SK-N-SH (cell line): ENCODE measurements at regions not wholly inside any gene's neighbourhood (a gene's known extent, or its start where the extent isn't known, plus 50 kb on each side); places are given as distances from the start of the nearest gene placed in this dataset.

Experiments
- CTCF ChIA-PET: fragments of 300-600, 350-600 bp; formaldehyde crosslinking; extraction: SDS; loops from one replicate; lab custom pipeline; 2021; lab: Yijun Ruan, JAX
- POLR2A ChIA-PET: fragments of 350-600 bp; sonication (Branson Sonifier 250); formaldehyde crosslinking; extraction: SDS; loops from one replicate; lab custom pipeline; 2020; ENCODE audit warnings: antibody characterized with exemption, inconsistent platforms; lab: Yijun Ruan, JAX
- DNase-seq: peaks from one replicate; pipeline ENCODE4 v3.0.0; 2012
- H2AFZ ChIP-seq: fragments of 200-600 bp; sonication (generic); 2 replicates; pipeline ENCODE4 v1.8.1; 2016; ENCODE audit warnings: antibody characterized with exemption, mild to moderate bottlenecking, low read depth
- H3F3A ChIP-seq: fragments of 200-600 bp; sonication (generic); replicated peaks from 2 replicates; pipeline ENCODE3; 2016; ENCODE audit warnings: antibody characterized with exemption, mild to moderate bottlenecking; ENCODE audit not compliant: insufficient read depth
- H3K27ac ChIP-seq, 2 experiments: fragments of 200-500 bp in 1 of 2; fragments of 200-600 bp in 1 of 2; sonication (Bioruptor generic) in 1 of 2; sonication (generic), shearing (Covaris generic) in 1 of 2; 2 replicates each; pipeline versions ENCODE4 v1.5.1 to v1.6.1; 2014 to 2016; ENCODE audit warnings: low read depth in 2 of 2, inconsistent platforms in 1 of 2, low read length in 1 of 2, mild to moderate bottlenecking in 1 of 2, mixed read lengths in 1 of 2
- H3K27me3 ChIP-seq: fragments of 200-600 bp; sonication (generic), shearing (Covaris generic); 2 replicates; pipeline ENCODE4 v1.6.1; 2016; ENCODE audit warnings: mixed run types; ENCODE audit not compliant: insufficient read depth
- H3K36me3 ChIP-seq, 2 experiments: fragments of 200-500 bp in 1 of 2; fragments of 200-600 bp in 1 of 2; sonication (Bioruptor generic) in 1 of 2; sonication (generic) in 1 of 2; replicated peaks in 1 of 2; 2 replicates each; pipeline versions ENCODE3 to v1.5.1; 2014 to 2016; ENCODE audit warnings: low read length in 1 of 2, mild to moderate bottlenecking in 1 of 2; ENCODE audit not compliant: insufficient read depth in 2 of 2, control insufficient read depth in 1 of 2
- H3K4me1 ChIP-seq, 2 experiments: fragments of 200-500 bp in 1 of 2; fragments of 200-600 bp in 1 of 2; sonication (Bioruptor generic) in 1 of 2; sonication (generic), shearing (Covaris generic) in 1 of 2; 2 replicates each; pipeline versions ENCODE4 v1.5.1 to v1.6.1; 2014 to 2016; ENCODE audit warnings: low read depth in 1 of 2, low read length in 1 of 2, mixed run types in 1 of 2; ENCODE audit not compliant: insufficient read depth in 2 of 2, control insufficient read depth in 1 of 2
- H3K4me2 ChIP-seq: fragments of 200-600 bp; sonication (generic), shearing (Covaris generic); 2 replicates; pipeline ENCODE4 v1.6.1; 2017; ENCODE audit warnings: mixed run types
- H3K4me3 ChIP-seq, 2 experiments: fragments of 200-500 bp in 1 of 2; fragments of 200-600 bp in 1 of 2; sonication (Bioruptor generic) in 1 of 2; sonication (generic), shearing (Covaris generic) in 1 of 2; 2 replicates each; pipeline versions ENCODE4 v1.5.1 to v1.8.1; 2014 to 2016; ENCODE audit warnings: low read depth in 2 of 2, inconsistent platforms in 1 of 2, low read length in 1 of 2, mild to moderate bottlenecking in 1 of 2, mixed read lengths in 1 of 2, moderate library complexity in 1 of 2
- H3K79me2 ChIP-seq: fragments of 200-600 bp; sonication (generic); 2 replicates; pipeline ENCODE4 v1.8.1; 2017; ENCODE audit warnings: mild to moderate bottlenecking; ENCODE audit not compliant: insufficient read depth
- H3K9ac ChIP-seq: fragments of 200-600 bp; sonication (generic); 2 replicates; pipeline ENCODE4 v1.6.1; 2017; ENCODE audit warnings: mixed run types
- H3K9me2 ChIP-seq: fragments of 200-600 bp; sonication (generic); 2 replicates; pipeline ENCODE4 v1.6.1; 2017; ENCODE audit warnings: mixed run types
- H3K9me3 ChIP-seq: fragments of 200-600 bp; sonication (generic); 2 replicates; pipeline ENCODE4 v1.6.1; 2017; ENCODE audit warnings: mixed run types, mild to moderate bottlenecking, moderate library complexity
- H4K20me1 ChIP-seq: fragments of 200-600 bp; sonication (generic); 2 replicates; pipeline ENCODE4 v1.6.1; 2017; ENCODE audit warnings: mild to moderate bottlenecking, mixed run types; ENCODE audit not compliant: insufficient read depth
- CHD2 ChIP-seq: fragments of 150-350 bp; IDR thresholded peaks from 2 replicates; pipeline ENCODE4 v1.6.1; 2018; ENCODE audit warnings: low read length; ENCODE audit not compliant: partially characterized antibody
- TAF1 ChIP-seq: IDR thresholded peaks from 2 replicates; pipeline ENCODE4 v1.6.1; 2012; ENCODE audit warnings: low read depth, mild to moderate bottlenecking, low read length, moderate library complexity, borderline replicate concordance
- WGBS: methylation state at CpG from one replicate; pipeline ENCODE4 v1.1.6; 2017; ENCODE audit warnings: low lambda C conversion rate; 5-methylcytosine and 5-hydroxymethylcytosine counted together
- TF ChIP-seq, protein P1 (sequence below): IDR thresholded peaks from 2 replicates; pipeline ENCODE4; 2012
- TF ChIP-seq, protein P2 (sequence below): IDR thresholded peaks from 2 replicates; pipeline ENCODE4 v1.4.0; 2012; ENCODE audit warnings: low read depth, borderline replicate concordance
- TF ChIP-seq, protein P3 (sequence below): IDR thresholded peaks from 2 replicates; pipeline ENCODE4 v1.6.1; 2012; ENCODE audit warnings: mild to moderate bottlenecking, low read depth, low read length, moderate library complexity
- TF ChIP-seq, protein P4 (sequence below): fragments of 150-350 bp; IDR thresholded peaks from 2 replicates; pipeline ENCODE4 v1.6.1; 2016; ENCODE audit warnings: mild to moderate bottlenecking, low read depth, low read length
- TF ChIP-seq, protein P5 (sequence below): fragments of 200-600 bp; sonication (generic); IDR thresholded peaks from 2 replicates; pipeline ENCODE4 v1.6.1; 2017; ENCODE audit warnings: antibody characterized with exemption, mild to moderate bottlenecking, moderate library complexity

DNA sequence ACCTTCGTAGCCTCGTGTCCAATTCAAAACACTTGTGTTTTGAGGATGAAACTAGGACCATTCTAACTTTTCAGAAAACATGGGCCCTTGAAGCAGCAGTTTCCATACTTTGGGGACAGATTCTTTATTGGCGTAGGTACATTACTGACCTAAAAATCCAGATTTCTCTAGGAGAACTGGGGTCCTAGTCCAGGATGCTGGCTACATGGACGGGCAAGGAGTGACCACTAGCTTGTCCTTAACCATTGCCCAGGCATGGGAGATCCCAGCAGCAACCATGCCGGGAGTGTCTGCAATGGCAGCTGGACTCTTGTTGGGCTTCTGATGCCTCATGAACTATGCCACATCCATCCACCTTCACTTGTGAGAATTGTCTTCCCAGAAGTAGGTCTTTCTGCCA, 62.2 kb upstream of the WDR1 start:
- TF ChIP-seq, protein P1, sequence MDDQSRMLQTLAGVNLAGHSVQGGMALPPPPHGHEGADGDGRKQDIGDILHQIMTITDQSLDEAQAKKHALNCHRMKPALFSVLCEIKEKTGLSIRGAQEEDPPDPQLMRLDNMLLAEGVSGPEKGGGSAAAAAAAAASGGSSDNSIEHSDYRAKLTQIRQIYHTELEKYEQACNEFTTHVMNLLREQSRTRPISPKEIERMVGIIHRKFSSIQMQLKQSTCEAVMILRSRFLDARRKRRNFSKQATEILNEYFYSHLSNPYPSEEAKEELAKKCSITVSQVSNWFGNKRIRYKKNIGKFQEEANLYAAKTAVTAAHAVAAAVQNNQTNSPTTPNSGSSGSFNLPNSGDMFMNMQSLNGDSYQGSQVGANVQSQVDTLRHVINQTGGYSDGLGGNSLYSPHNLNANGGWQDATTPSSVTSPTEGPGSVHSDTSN, result no peak
- TF ChIP-seq TAF1 (no peak), CHD2 (no peak)
- TF ChIP-seq, protein P2, sequence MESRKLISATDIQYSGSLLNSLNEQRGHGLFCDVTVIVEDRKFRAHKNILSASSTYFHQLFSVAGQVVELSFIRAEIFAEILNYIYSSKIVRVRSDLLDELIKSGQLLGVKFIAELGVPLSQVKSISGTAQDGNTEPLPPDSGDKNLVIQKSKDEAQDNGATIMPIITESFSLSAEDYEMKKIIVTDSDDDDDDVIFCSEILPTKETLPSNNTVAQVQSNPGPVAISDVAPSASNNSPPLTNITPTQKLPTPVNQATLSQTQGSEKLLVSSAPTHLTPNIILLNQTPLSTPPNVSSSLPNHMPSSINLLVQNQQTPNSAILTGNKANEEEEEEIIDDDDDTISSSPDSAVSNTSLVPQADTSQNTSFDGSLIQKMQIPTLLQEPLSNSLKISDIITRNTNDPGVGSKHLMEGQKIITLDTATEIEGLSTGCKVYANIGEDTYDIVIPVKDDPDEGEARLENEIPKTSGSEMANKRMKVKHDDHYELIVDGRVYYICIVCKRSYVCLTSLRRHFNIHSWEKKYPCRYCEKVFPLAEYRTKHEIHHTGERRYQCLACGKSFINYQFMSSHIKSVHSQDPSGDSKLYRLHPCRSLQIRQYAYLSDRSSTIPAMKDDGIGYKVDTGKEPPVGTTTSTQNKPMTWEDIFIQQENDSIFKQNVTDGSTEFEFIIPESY, result no peak
- TF ChIP-seq, protein P3, sequence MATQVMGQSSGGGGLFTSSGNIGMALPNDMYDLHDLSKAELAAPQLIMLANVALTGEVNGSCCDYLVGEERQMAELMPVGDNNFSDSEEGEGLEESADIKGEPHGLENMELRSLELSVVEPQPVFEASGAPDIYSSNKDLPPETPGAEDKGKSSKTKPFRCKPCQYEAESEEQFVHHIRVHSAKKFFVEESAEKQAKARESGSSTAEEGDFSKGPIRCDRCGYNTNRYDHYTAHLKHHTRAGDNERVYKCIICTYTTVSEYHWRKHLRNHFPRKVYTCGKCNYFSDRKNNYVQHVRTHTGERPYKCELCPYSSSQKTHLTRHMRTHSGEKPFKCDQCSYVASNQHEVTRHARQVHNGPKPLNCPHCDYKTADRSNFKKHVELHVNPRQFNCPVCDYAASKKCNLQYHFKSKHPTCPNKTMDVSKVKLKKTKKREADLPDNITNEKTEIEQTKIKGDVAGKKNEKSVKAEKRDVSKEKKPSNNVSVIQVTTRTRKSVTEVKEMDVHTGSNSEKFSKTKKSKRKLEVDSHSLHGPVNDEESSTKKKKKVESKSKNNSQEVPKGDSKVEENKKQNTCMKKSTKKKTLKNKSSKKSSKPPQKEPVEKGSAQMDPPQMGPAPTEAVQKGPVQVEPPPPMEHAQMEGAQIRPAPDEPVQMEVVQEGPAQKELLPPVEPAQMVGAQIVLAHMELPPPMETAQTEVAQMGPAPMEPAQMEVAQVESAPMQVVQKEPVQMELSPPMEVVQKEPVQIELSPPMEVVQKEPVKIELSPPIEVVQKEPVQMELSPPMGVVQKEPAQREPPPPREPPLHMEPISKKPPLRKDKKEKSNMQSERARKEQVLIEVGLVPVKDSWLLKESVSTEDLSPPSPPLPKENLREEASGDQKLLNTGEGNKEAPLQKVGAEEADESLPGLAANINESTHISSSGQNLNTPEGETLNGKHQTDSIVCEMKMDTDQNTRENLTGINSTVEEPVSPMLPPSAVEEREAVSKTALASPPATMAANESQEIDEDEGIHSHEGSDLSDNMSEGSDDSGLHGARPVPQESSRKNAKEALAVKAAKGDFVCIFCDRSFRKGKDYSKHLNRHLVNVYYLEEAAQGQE, result no peak
- TF ChIP-seq, protein P4, sequence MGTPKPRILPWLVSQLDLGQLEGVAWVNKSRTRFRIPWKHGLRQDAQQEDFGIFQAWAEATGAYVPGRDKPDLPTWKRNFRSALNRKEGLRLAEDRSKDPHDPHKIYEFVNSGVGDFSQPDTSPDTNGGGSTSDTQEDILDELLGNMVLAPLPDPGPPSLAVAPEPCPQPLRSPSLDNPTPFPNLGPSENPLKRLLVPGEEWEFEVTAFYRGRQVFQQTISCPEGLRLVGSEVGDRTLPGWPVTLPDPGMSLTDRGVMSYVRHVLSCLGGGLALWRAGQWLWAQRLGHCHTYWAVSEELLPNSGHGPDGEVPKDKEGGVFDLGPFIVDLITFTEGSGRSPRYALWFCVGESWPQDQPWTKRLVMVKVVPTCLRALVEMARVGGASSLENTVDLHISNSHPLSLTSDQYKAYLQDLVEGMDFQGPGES, result no peak
- TF ChIP-seq, protein P5, sequence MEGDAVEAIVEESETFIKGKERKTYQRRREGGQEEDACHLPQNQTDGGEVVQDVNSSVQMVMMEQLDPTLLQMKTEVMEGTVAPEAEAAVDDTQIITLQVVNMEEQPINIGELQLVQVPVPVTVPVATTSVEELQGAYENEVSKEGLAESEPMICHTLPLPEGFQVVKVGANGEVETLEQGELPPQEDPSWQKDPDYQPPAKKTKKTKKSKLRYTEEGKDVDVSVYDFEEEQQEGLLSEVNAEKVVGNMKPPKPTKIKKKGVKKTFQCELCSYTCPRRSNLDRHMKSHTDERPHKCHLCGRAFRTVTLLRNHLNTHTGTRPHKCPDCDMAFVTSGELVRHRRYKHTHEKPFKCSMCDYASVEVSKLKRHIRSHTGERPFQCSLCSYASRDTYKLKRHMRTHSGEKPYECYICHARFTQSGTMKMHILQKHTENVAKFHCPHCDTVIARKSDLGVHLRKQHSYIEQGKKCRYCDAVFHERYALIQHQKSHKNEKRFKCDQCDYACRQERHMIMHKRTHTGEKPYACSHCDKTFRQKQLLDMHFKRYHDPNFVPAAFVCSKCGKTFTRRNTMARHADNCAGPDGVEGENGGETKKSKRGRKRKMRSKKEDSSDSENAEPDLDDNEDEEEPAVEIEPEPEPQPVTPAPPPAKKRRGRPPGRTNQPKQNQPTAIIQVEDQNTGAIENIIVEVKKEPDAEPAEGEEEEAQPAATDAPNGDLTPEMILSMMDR, result no peak
- TF ChIP-seq, all 33 proteins: peak for 0
- no peak for DNase-seq
- H4K20me1 ChIP-seq, result no peaks in the 10 kb centered on the region
- no peaks in the 10 kb centered on the region for H3K36me3 ChIP-seq
- H3K4me2 ChIP-seq, result no peak overlapping the region
- H2AFZ ChIP-seq, result no peak overlapping the region
- no peaks in the 10 kb centered on the region for H3K9me2 ChIP-seq
- H3K9ac ChIP-seq, result no peak overlapping the region
- ChIA-PET POLR2A (no interaction called here), CTCF (interaction anchor here (1.3 kb wide), 1 partner anchor 15 kb away, joined by 3 read pairs; no protein-coding TSS in a partner anchor)
- peaks cover 0 to 15% of the 10 kb centered on the region in 2 experiments; a peak in 3 of 4 replicates for H3K4me1 ChIP-seq
- H3K79me2 ChIP-seq, result no peaks in the 10 kb centered on the region
- no peaks in the 10 kb centered on the region for H3K9me3 ChIP-seq
- no peak overlapping the region for H3K27ac ChIP-seq
- peaks cover 13% of the 10 kb centered on the region for H3F3A ChIP-seq
- 11% methylated on average over 5 of the region's 5 CpGs for WGBS
- no peak overlapping the region for H3K4me3 ChIP-seq
- H3K27me3 ChIP-seq, result no peaks in the 10 kb centered on the region
